Fibroblast of the aortic adventitia (primary cell): ENCODE measurements at regions not wholly inside any gene's neighbourhood (a gene's known extent, or its start where the extent isn't known, plus 50 kb on each side); places are given as distances from the start of the nearest gene placed in this dataset.

Source experiments
- DNase-seq: peaks from one replicate; pipeline ENCODE4 v3.0.0-alpha.2; 2010; ENCODE audit warnings: low read depth
- H3K4me3 ChIP-seq: 2 replicates; pipeline ENCODE4 v1.5.1; 2011; ENCODE audit warnings: low read depth, mild to moderate bottlenecking, control low read depth, low read length, moderate library complexity
- CTCF ChIP-seq: IDR thresholded peaks from 2 replicates; pipeline ENCODE4 v1.5.1; 2011; ENCODE audit warnings: mild to moderate bottlenecking, low read length, control low read depth, inconsistent platforms; ENCODE audit not compliant: insufficient read depth

GRCh38 chr15:95528920-95529319, 801.6 kb upstream of the NR2F2 start:
- H3K4me3 ChIP-seq, result no peak overlapping the region
- DNase-seq, result no peak
- TF ChIP-seq CTCF, result no peak

- DNase-seq, result no peak
- H3K4me3 ChIP-seq, result no peak overlapping the region
- no peak for TF ChIP-seq CTCF
Measured at GRCh38 chr15:95536638-95537037, 793.9 kb upstream of the NR2F2 start.

- no peak for TF ChIP-seq CTCF
- no peak for DNase-seq
- no peak overlapping the region for H3K4me3 ChIP-seq
Measured at GRCh38 chr15:95538693-95539092, 791.8 kb upstream of the NR2F2 start.

- H3K4me3 ChIP-seq, result no peak overlapping the region
- no peak for DNase-seq
- no peak for TF ChIP-seq CTCF
Measured at GRCh38 chr15:95541301-95541700, 789.2 kb upstream of the NR2F2 start.

GRCh38 chr15:95549168-95549738, 781.2 kb upstream of the NR2F2 start:
- TF ChIP-seq CTCF, result no peak
- no peak for DNase-seq
- no peak overlapping the region for H3K4me3 ChIP-seq

- H3K4me3 ChIP-seq, result no peak overlapping the region
- DNase-seq, result no peak
- TF ChIP-seq CTCF, result no peak
Measured at GRCh38 chr15:95550702-95551101, 779.8 kb upstream of the NR2F2 start.

GRCh38 chr15:95556225-95556624, 774.3 kb upstream of the NR2F2 start:
- DNase-seq, result peak; percentile 40
- TF ChIP-seq CTCF, result no peak

More at GRCh38 chr15:95556225-95556624, 774.3 kb upstream of the NR2F2 start:
- no peak overlapping the region for H3K4me3 ChIP-seq
